HG03575 (cell line): ENCODE measurements at regions not wholly inside any gene's neighbourhood (a gene's known extent, or its start where the extent isn't known, plus 50 kb on each side); places are given as distances from the start of the nearest gene placed in this dataset.

Experiments used
- ATAC-seq: cut with Tn5 transposase; IDR thresholded peaks from one replicate; pipeline ENCODE4 v1.9.1; 2021; ENCODE audit not compliant: unreplicated experiment, insufficient number of reproducible peaks, low FRiP score; ENCODE audit errors: extremely low read depth

DNA sequence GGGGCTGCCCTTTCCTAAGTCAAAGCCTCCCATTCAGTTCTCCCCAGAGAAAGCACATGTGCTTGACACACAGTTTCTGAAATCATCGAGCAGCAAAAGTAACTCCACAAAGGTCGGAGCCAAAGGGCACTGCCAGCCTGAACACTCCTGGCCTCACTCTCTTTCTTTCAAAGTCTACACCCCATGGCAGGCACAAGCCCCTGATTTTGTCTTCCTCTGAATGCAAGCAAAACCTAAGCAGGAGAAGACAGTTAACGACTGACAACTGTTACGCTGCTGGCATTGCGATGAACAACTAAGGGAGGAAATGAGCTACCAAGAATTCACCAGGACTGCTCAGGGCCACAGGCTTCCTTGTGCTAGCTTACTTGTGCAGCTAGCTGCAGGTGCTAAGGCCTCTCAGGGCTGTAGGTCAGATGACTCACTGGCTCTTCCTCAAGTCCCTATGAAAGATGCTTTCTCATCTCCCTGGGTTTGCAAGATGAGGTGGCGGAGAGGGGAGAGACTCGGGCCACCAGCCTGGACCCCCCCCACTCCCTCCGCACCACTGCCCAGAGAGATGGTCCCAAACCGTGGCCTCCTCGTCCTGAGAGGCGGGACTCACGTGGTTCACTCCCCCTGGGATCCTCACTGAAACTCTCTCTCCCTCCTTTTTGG, 208.2 kb downstream of the DLL1 start:
- no peak for ATAC-seq

DNA sequence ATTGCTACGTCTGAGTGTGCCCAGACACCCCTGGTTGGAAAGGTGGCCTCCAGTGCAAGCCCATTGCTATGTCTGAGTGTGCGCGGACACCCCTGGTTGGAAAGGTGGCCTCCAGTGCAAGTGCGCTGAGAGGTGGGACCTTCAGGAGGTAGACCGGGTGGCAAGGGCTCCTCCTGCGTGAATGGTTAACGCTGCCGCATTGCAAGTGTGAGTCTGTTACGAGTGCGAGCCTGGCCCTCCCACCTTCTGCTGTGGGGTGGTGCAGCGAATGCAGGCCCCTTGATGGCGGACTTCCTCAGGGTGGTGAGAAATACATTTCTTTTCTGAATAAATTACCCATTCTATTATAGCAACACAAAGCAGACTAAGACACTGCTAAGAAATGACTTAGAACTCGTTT, 208.8 kb downstream of the DLL1 start:
- no peak for ATAC-seq

DNA sequence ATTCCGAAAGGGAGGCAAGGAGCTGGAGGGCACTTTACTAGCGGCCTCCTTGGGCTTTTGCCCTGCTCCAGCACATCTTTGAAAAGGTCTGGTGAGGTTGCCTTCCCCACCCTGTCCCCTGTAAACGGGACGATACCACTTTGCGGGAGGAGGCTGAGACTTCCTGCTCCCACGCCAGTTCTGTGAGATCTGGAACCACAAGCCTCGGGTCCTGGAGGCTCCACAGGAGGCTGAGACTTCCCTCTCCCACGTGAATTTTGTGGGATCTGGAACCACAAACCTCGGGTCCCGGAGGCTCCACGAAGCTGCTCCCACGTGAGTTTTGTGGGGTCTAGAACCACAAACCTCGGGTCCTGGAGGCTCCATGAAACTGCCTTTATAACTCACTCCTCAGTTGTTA, 209.3 kb downstream of the DLL1 start:
- no peak for ATAC-seq

DNA sequence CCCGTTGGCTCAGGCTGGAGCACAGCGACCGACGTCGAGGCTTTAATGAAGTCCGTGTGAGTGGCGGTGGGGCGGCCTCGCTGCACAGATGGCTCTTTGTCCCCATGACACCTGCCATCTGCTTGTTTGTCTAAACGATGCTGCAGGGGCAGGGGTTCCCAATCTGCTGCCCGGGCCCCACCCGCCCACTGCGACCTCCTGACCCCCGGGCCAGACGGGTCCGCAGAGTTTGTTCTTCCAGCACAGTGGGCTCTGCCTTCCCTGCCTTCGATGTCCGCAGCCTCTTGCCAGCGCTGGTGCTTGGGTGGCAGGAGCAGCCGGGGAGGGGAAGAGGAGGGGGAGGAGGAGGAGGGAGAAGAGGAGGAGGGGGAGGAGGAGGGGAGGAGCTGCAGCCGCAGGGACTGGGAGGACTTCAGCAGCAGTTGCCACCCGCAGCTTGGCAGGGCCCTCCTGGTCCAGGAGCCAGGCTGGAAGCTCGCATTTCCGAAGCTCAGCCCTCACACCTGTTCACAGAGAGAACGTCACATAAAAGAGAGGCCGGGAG, 210.0 kb downstream of the DLL1 start:
- no peak for ATAC-seq

DNA sequence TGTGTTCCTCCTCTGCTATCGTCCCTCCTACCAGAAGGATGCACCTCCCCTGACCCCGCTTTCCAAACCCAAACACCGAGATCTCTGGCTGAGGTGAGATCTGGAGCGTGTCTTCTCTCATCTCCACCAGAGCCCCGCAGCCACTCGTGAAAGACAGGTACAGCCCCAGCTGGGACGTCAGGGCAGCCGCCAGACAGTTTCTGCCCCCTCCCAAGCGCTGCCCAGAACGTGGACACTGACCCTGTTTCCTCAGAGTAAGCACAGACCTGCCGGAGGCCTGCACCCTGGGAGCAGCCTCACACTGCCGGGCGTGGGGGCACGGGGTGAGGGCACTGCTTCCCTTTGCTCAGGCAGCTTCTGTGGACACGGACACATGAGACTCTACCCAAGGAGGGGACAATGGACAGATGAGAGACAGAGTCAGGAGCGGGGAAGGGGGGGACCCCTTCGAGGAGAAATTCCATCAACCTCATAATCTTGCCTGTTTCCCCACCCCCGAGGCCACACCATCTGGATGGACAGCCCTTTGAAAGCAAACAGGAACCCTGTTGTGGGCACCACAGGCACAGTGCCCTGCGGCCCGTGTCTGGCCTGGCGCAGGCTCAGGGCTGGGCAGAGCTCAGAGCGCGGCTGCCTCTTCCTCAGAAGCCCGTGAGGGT, 210.6 kb downstream of the DLL1 start:
- no peak for ATAC-seq

DNA sequence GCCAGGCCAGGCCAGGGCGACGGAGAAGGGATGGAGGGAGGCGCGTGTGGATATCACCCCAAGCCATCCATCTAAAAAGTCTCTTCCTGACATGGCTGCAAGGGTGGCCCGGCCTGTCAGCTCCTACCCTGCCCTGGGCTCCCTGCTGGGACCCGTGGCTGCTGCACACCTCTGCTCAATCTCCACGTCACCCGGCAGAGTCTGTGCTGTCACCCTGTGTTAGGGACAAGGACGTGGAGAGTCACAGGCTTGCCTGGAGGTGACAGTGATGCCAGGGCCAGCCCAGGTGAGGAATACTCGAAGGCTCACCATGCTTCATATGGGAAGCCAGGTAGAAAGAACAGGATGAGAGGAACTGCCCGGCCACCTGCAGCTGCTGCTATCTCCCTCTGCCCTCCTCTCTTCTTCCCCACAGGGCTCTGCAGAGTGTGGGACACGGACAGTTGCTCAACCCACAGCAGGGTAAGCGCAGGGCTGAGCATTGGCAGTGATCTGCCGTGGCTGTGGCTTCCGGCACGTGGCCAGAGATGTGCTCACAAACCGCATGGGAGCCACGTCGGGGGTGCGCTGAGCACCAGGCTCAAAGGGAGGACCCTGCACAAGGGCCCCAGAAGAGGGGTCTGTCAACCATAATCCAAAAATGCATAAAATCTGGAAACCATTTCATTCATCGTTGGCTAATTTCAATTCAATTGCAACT, 214.3 kb downstream of the DLL1 start:
- ATAC-seq = no peak

DNA sequence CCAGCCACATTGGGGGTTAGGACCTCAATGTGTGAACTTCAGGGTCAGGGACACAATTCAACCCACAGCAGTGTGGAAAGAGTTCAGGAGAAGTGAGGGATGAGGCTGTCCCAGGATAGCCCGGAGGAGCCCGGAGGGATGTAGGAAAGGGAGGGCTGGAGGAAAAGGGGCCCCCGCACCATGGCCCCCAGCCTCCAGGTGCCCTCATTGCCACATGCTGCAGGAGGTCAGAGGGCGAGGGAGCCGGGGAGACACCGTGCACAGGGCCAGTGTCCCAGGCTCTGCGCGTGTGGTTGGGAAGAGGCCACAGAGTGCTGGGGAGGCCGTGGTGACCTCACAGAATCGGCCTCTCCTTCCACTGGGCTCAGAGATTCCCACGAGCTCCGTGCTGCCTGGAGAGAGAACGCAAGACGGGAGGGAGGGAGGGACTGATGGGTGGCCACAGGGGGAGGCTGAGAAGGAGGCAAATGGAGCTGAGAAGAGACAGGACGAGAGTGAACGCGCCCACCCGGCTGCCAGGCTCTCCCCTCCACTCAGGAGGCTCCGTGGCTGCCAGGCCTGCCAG, 215.1 kb downstream of the DLL1 start:
- ATAC-seq = no peak

DNA sequence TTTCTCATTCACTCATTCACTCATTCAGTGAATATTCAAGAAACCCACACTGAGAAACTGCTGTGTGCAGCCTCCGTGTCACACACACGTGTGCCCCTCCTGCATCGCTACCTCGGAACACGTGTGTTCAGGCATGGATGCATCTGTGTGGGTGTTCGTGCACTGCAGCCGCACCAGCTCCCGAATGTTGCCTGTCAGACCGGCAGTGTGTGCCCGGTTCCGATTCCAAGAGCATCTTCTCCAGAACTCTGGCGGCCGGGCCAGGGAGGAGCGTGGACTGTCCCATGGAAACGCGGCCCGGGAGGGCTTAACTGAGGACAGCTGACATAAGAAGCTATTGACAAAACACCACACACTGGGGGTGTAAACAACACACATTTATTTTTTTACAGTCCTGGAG, 216.0 kb downstream of the DLL1 start:
- ATAC-seq = no peak

DNA sequence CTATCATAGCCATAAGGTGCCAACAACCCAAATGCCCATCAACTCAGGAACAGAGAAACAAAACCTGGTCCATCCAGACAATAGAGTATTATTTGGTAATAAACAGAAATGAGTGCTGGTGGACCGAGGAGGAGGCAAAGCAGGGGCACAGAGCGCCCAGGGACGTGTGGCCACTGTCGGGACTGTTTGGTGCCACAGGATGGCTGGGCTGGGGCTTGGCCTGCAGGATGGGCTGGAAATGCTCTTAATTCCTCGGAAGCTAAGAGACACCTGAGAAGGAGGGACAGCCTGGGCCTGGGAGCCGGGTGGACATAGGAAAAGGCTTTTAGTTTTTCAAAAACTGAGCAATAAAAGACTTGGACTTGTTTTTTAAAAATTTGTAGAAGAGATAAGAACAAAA, 216.4 kb downstream of the DLL1 start:
- no peak for ATAC-seq

DNA sequence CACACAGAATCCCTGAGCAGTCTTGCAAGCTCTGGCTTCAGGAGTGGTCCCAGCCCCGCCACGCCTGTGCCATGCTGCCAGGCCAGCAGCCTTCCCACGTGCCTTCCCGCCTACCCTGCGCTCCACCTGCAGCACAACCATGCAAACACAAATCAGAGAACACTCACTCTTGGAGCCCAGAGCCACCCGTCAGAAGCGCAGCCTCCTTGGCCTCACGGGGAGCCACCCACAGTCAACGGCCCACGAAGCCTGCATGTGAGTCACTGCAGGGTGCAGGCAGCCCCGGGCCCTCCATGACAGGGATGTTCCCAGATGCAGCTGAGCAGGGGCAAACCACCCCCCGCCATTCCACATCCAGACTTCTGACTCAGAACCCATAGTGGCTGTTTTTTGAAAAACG, 217.0 kb downstream of the DLL1 start:
- ATAC-seq = no peak

DNA sequence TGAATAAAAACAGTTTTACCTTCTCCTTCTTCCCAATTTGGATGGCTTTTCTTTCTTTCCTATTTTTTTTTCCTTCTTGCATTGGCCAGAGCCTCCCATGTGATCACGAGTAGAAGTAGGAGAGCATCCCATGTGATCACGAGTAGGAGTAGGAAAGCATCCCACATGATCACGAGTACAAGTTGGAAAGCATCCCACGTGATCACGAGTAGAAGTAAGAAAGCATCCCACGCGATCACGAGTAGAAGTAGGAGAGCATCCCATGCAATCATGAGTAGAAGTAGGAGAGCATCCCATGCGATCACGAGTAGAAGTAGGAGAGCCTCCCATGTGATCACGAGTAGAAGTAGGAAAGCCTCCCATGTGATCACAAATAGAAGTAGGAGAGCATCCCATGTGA, 218.6 kb downstream of the DLL1 start:
- no peak for ATAC-seq

DNA sequence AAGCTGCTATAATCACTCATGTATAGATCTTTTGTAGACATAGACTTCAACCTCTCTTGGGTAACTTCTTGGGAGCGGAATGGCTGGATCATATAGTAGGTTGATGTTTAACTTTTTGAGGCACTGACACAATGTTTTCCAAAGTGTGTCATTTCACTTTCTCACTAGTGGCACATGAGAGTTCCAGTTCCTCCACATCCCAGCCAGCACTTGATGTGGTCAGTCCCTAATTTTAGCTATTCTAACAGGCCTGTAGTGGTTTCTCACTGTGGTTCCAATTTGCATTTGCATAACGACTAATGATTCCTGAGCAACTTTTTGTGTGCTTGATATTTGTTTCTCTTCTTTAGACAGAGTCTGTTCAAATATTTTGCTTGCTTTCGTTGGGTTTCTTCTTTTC, 221.3 kb downstream of the DLL1 start:
- no peak for ATAC-seq

DNA sequence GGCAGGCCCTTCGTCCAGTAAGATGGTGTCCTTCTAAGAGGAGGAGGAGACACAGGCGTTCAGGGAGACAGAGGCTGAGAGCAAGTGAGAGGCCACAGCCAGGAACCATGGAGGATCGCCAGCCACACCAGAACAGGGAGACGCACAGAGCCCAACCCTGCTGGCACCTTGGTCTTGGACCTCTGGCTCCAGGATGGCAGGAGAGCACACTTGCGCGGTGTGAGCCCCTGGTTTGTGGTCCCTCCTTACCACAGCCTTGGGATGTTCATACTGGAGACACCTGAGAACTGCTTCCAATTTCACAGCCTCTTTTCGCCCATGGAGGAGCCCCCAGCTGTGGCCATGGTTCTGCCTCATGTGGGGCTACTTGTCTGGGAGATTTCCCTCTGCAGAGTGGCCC, 222.4 kb downstream of the DLL1 start:
- no peak for ATAC-seq

DNA sequence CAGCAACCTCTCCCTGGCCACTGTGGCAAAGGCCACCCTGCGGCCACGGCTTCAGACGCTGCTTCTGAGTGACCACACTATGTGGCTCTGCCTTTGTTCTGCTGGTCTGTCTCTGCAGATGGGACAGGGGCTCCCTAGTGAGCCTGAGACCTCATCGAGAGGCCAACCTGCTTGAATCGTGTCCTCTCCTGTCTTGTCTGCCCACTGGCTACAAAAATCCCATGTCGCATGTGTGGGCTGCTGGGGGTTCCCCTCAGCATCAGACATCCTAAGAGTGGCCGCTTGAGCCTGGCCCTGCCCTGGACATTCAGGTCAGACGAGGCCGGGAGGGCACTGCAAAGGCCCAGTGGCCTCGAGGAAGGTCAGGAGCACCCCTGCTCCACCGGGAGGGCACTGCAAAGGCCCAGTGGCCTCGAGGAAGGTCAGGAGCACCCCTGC, 222.9 kb downstream of the DLL1 start:
- no peak for ATAC-seq

DNA sequence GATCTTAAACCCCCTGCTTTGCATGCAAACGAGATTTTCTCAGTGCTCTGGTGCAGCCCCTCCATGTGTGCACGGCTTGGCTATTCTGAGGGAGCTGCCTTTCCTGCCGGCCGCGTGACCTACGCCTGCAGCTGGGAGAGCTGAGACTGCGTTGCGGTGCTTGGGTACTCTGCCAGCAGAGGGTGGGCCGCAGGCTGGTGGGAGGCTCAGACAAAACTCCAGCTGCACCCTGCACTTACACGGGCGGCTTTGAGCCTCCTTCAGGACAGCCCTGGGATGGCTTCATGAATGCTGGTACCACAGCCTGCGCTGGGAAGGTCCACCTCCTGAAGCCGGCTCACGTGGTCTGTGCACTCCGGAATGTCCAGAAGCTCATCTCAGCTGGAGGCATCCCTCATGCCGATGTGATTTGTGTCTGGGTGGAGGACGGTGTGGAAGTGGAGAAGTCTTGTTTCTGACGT, 223.7 kb downstream of the DLL1 start:
- ATAC-seq = no peak

DNA sequence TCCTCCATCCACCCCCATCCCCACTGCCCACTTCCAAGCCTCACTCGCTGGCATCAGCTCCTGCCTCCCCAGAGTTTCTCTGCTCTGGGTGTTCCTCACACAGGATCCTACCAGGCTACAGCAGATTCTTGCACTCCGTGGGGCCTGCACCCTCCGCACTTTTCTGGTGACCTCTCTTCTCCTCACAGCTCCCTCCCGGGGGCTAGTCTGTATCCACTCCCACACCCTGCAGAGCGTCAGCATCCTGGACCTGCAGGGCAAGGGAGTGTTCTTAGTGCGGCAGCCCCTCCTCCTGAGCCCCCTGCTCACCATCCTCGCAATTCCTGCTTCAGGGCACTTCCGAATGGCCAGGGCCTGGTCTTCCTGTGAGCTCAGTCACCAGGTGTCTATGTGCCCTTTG, 224.2 kb downstream of the DLL1 start:
- no peak for ATAC-seq

DNA sequence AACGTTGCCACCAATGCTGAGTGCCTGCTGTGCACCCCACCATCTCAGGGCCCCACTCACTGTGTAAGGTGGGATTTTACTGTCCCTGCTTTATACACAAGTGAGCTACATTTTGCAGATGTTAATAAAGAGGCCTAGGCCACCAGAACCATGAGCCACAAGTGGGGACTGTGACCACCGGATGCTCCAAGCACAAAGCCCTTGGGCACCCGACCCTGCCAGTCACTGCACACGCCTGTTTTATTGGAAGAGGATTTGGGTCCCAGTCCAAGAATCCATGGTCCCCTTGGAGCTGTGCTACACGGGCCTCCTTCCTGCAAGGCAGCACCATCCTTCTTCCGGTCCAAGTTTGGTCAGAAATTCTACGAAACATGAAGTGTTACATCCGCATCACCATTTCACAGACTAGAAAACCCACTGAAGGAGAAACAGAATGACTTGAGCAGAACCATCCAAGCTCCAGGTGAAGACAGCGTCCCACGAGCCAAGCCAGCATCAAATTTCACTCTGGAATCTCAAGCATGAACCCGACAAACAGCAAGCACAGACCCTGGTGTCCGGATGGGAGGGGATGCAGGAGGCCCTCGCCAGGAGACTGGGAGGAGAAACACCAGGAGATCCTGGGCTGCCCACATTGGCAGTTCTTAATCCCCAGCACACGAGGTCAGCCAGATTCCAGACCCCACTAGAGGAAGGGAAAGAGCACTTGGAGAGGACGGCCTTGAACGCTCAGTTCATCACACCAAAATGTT, 226.9 kb downstream of the DLL1 start:
- no peak for ATAC-seq

DNA sequence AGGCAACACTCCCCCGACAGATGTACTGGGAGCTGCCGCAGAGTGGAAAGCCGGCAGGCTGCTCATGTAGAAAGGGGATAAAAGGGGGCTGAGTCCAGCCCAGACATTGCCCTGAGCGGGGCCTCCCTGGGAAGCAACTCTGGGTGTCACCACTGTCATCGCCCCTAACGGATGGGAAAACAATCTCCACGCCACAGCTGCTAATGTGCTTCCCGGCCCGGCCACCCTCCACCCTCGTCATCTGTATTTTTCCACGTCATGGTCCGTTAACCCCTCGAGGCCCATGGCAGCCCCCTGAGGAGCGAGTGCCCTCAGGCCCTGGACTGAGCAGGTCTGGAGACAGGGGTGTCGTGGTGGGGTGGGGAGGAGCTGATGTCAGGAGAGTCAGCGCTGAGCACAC, 227.4 kb downstream of the DLL1 start:
- no peak for ATAC-seq

DNA sequence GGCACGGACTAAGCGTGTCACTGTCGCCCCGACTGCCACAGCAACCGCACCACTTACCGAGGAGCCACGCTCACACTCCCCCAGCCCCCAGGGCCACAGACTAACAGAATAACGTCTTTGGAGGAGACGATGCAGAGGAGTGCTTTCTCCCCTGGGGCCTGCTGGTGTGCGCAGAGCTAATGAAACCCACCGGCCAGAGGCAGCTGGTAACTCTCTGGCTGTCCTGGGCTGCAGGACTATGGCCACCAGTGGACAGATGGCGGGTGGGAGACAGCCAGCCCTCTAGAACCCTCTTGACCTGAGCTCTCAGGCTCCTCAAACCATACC, 228.0 kb downstream of the DLL1 start:
- ATAC-seq = no peak
